ENCODE measurements at regions not wholly inside any gene's neighbourhood (a gene's known extent, or its start where the extent isn't known, plus 50 kb on each side); places are given as distances from the start of the nearest gene placed in this dataset.

- no peak overlapping the region for H3K4me3 ChIP-seq (ENCODE audit: low read depth, low read length)
- TF ChIP-seq, protein P1, sequence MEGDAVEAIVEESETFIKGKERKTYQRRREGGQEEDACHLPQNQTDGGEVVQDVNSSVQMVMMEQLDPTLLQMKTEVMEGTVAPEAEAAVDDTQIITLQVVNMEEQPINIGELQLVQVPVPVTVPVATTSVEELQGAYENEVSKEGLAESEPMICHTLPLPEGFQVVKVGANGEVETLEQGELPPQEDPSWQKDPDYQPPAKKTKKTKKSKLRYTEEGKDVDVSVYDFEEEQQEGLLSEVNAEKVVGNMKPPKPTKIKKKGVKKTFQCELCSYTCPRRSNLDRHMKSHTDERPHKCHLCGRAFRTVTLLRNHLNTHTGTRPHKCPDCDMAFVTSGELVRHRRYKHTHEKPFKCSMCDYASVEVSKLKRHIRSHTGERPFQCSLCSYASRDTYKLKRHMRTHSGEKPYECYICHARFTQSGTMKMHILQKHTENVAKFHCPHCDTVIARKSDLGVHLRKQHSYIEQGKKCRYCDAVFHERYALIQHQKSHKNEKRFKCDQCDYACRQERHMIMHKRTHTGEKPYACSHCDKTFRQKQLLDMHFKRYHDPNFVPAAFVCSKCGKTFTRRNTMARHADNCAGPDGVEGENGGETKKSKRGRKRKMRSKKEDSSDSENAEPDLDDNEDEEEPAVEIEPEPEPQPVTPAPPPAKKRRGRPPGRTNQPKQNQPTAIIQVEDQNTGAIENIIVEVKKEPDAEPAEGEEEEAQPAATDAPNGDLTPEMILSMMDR (IDR thresholded peaks at IDR 0.05; ENCODE audit: insufficient read depth, low read length), result no peak
- DNase-seq (ENCODE audit: low read depth), result no peak
These were observed 256.9 kb upstream of the AKR1E2 start for GRCh38 chr10:4569151-4569550.

- TF ChIP-seq, protein P1 (IDR thresholded peaks at IDR 0.05; ENCODE audit: insufficient read depth, low read length), result no peak
- H3K4me3 ChIP-seq (ENCODE audit: low read depth, low read length), result no peak overlapping the region
- no peak for DNase-seq (ENCODE audit: low read depth)
These were observed 257.3 kb upstream of the AKR1E2 start for GRCh38 chr10:4568731-4569130.

- H3K4me3 ChIP-seq (ENCODE audit: low read depth, low read length), result no peak overlapping the region
- TF ChIP-seq, protein P1 (IDR thresholded peaks at IDR 0.05; ENCODE audit: insufficient read depth, low read length), result no peak
- no peak for DNase-seq (ENCODE audit: low read depth)
These were observed 257.9 kb upstream of the AKR1E2 start for GRCh38 chr10:4568086-4568485.

GRCh38 chr10:4567637-4568036 is 258.4 kb upstream of the AKR1E2 start:
- no peak overlapping the region for H3K4me3 ChIP-seq (ENCODE audit: low read depth, low read length)
- no peak for DNase-seq (ENCODE audit: low read depth)
- TF ChIP-seq, protein P1 (IDR thresholded peaks at IDR 0.05; ENCODE audit: insufficient read depth, low read length), result no peak

GRCh38 chr10:4566011-4566410 is 260.0 kb upstream of the AKR1E2 start:
- TF ChIP-seq, protein P1 (IDR thresholded peaks at IDR 0.05; ENCODE audit: insufficient read depth, low read length), result no peak
- no peak overlapping the region for H3K4me3 ChIP-seq (ENCODE audit: low read depth, low read length)
- no peak for DNase-seq (ENCODE audit: low read depth)

- no peak overlapping the region for H3K4me3 ChIP-seq (ENCODE audit: low read depth, low read length)
- DNase-seq (ENCODE audit: low read depth), result no peak
- TF ChIP-seq, protein P1 (IDR thresholded peaks at IDR 0.05; ENCODE audit: insufficient read depth, low read length), result no peak
These were observed 264.7 kb upstream of the AKR1E2 start for GRCh38 chr10:4561296-4561695.

DNA sequence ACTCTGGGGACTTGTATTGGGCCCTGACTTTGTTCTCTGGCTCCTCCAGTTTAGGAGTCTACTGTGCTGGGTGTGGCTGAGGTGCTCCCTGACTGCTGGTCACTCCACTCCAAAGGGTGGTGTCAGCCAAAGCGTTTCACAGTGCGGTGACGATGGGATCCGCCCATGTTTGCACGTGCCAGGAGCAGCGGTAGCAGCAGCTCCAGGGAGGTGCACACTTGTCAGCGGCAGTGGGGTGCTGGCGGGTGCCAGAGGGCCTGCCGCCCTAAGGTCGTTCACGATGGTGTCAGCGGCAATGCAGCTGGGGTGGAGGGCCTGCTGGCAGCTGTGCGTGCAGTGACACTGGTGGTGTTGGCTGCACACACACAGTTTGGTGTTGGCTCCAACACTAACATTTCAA is 268.5 kb upstream of the AKR1E2 start:
- H3K4me3 ChIP-seq (ENCODE audit: low read depth, low read length), result no peak overlapping the region
- TF ChIP-seq, protein P1 (IDR thresholded peaks at IDR 0.05; ENCODE audit: insufficient read depth, low read length), result no peak
- no peak for DNase-seq (ENCODE audit: low read depth)

Data from fibroblast of the aortic adventitia (primary cell).